AG09309 (cell line): ENCODE measurements at regions not wholly inside any gene's neighbourhood (a gene's known extent, or its start where the extent isn't known, plus 50 kb on each side); places are given as distances from the start of the nearest gene placed in this dataset.

Experiments used
- DNase-seq: peaks from one replicate; pipeline ENCODE4 v3.0.0-alpha.2; 2010; ENCODE audit warnings: low read depth
- H3K4me3 ChIP-seq: 2 replicates; pipeline ENCODE4 v1.5.1; 2011; ENCODE audit warnings: mild to moderate bottlenecking, low read depth, low read length, moderate library complexity; ENCODE audit not compliant: control insufficient read depth
- CTCF ChIP-seq: IDR thresholded peaks from 2 replicates; pipeline ENCODE4 v1.5.1; 2011; ENCODE audit warnings: mild to moderate bottlenecking, low read depth, low read length, inconsistent platforms; ENCODE audit not compliant: insufficient read depth, control insufficient read depth; ENCODE audit errors: missing control alignments

GRCh38 chr12:84636801-84637290 lies 275.8 kb downstream of the SLC6A15 start:
- no peak for DNase-seq

GRCh38 chr12:84634526-84634925 lies 278.1 kb downstream of the SLC6A15 start:
- no peak overlapping the region for H3K4me3 ChIP-seq
- DNase-seq: no peak
- TF ChIP-seq CTCF: no peak

More at GRCh38 chr12:84636801-84637290, 275.8 kb downstream of the SLC6A15 start:
- TF ChIP-seq CTCF: no peak
- no peak overlapping the region for H3K4me3 ChIP-seq

GRCh38 chr12:84632556-84632955 lies 280.0 kb downstream of the SLC6A15 start:
- no peak for TF ChIP-seq CTCF
- H3K4me3 ChIP-seq: no peak overlapping the region
- DNase-seq: no peak

GRCh38 chr12:84631020-84631419 lies 281.6 kb downstream of the SLC6A15 start:
- no peak overlapping the region for H3K4me3 ChIP-seq
- no peak for DNase-seq
- no peak for TF ChIP-seq CTCF

- TF ChIP-seq CTCF: no peak
- DNase-seq: no peak
These were observed 285.0 kb downstream of the SLC6A15 start for GRCh38 chr12:84627593-84627992.

GRCh38 chr12:84624601-84625000 lies 288.0 kb downstream of the SLC6A15 start:
- TF ChIP-seq CTCF: no peak
- no peak for DNase-seq
- no peak overlapping the region for H3K4me3 ChIP-seq

More at GRCh38 chr12:84627593-84627992, 285.0 kb downstream of the SLC6A15 start:
- no peak overlapping the region for H3K4me3 ChIP-seq
